ENCODE measurements at regions not wholly inside any gene's neighbourhood (a gene's known extent, or its start where the extent isn't known, plus 50 kb on each side); places are given as distances from the start of the nearest gene placed in this dataset.

GRCh38 chr9:11002705-11003104 is 389.9 kb upstream of the PTPRD start:
- H3K27me3 Mint-ChIP-seq: no peaks in the 10 kb centered on the region

GRCh38 chr9:11003836-11004235 is 391.0 kb upstream of the PTPRD start:
- no peaks in the 10 kb centered on the region for H3K27me3 Mint-ChIP-seq
- DNase-seq: no peak
- no peak overlapping the region for H3K4me3 Mint-ChIP-seq
- H3K27ac Mint-ChIP-seq: no peak overlapping the region
- peaks cover 12 to 14% of the 10 kb centered on the region in 2 donors for H3K9me3 Mint-ChIP-seq
- no peak for ATAC-seq
- no peaks in the 10 kb centered on the region for H3K4me1 Mint-ChIP-seq

More at GRCh38 chr9:11002705-11003104, 389.9 kb upstream of the PTPRD start:
- DNase-seq (no peak), ATAC-seq (no peak)
- H3K4me1 Mint-ChIP-seq: no peaks in the 10 kb centered on the region
- no peak overlapping the region for H3K4me3 Mint-ChIP-seq
- no peak overlapping the region for H3K27ac Mint-ChIP-seq
- peaks cover 7 to 8% of the 10 kb centered on the region in 2 donors for H3K9me3 Mint-ChIP-seq

- peaks cover 24 to 56% of the 10 kb centered on the region in 2 donors for H3K9me3 Mint-ChIP-seq
- no peaks in the 10 kb centered on the region for H3K4me1 Mint-ChIP-seq
These were observed 398.9 kb upstream of the PTPRD start for GRCh38 chr9:11011696-11012095.

DNA sequence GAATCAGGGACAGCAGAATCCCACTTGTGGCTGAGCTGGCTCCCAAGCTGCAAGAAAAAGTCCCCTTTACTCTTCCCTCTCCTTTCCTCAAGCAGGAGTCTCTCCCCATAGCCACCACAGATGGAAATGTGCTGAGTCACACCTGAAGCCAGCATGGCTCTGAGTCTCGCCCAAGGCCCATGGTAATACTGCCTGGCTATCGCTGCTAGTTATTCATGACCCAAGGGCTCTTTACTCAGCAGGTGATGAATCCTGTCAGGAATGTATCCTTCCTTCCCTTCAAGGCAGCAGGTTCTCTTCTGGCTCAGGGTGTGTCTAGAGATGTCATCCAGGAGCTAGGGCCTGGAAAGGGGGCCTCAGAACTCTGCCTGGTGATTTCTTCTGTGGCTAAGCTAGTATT is 403.3 kb upstream of the PTPRD start:
- H3K27me3 Mint-ChIP-seq: no peaks in the 10 kb centered on the region
- H3K4me1 Mint-ChIP-seq: no peaks in the 10 kb centered on the region
- H3K27ac Mint-ChIP-seq: no peak overlapping the region
- DNase-seq (no peak), ATAC-seq (no peak)
- H3K9me3 Mint-ChIP-seq: peaks cover 26 to 49% of the 10 kb centered on the region in 2 donors
- H3K4me3 Mint-ChIP-seq: no peak overlapping the region

More at GRCh38 chr9:11011696-11012095, 398.9 kb upstream of the PTPRD start:
- DNase-seq (no peak), ATAC-seq (no peak)
- Mint-ChIP-seq H3K4me3 (no peak overlapping the region), H3K27ac (no peak overlapping the region), H3K27me3 (no peaks in the 10 kb centered on the region)

- Mint-ChIP-seq H3K27me3 (no peaks in the 10 kb centered on the region), H3K27ac (no peak overlapping the region), H3K4me3 (no peak overlapping the region), H3K9me3 (peaks cover 5 to 23% of the 10 kb centered on the region in 2 donors), H3K4me1 (no peaks in the 10 kb centered on the region)
- ATAC-seq (no peak), DNase-seq (no peak)
These were observed 410.4 kb upstream of the PTPRD start for GRCh38 chr9:11023201-11023600.

GRCh38 chr9:11025775-11026174 is 413.0 kb upstream of the PTPRD start:
- Mint-ChIP-seq H3K27me3 (no peaks in the 10 kb centered on the region), H3K27ac (no peak overlapping the region), H3K4me1 (no peaks in the 10 kb centered on the region), H3K9me3 (peaks cover 4 to 19% of the 10 kb centered on the region in 2 donors), H3K4me3 (no peak overlapping the region)
- DNase-seq (no peak), ATAC-seq (no peak)

DNA sequence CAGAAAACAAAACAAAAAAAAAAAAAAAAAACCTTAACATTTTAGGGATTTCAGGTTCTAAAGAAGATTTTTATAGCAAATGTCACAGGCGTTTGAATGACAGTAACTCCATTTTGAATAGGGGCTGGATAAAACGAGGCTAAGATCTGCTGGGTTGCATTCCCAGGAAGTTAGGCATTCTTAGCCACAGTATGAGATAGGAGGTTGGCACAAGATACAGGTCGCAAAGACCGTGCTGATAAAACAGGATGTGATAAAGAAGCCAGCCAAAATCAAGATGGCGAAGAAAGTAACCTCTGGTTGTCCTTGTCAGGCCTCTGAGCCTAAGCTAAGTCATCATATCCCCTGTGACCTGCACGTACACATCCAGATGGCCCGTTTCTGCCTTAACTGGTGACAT is 425.6 kb upstream of the PTPRD start:
- Mint-ChIP-seq H3K4me3 (no peak overlapping the region), H3K27ac (no peak overlapping the region), H3K9me3 (peaks cover 8 to 26% of the 10 kb centered on the region in 2 donors), H3K27me3 (no peaks in the 10 kb centered on the region), H3K4me1 (no peaks in the 10 kb centered on the region)
- ATAC-seq (no peak), DNase-seq (no peak)

GRCh38 chr9:11039006-11039405 is 426.2 kb upstream of the PTPRD start:
- Mint-ChIP-seq H3K27me3 (no peaks in the 10 kb centered on the region), H3K9me3 (peaks cover 8 to 26% of the 10 kb centered on the region in 2 donors), H3K4me3 (no peak overlapping the region), H3K4me1 (no peaks in the 10 kb centered on the region), H3K27ac (no peak overlapping the region)
- ATAC-seq (no peak), DNase-seq (no peak)

GRCh38 chr9:11045589-11045988 is 432.8 kb upstream of the PTPRD start:
- H3K27me3 Mint-ChIP-seq: no peaks in the 10 kb centered on the region
- ATAC-seq: no peak
- H3K27ac Mint-ChIP-seq: no peak overlapping the region
- no peak overlapping the region for H3K4me3 Mint-ChIP-seq
- DNase-seq: no peak
- no peaks in the 10 kb centered on the region for H3K4me1 Mint-ChIP-seq
- peaks cover 15 to 21% of the 10 kb centered on the region in 2 donors for H3K9me3 Mint-ChIP-seq

DNA sequence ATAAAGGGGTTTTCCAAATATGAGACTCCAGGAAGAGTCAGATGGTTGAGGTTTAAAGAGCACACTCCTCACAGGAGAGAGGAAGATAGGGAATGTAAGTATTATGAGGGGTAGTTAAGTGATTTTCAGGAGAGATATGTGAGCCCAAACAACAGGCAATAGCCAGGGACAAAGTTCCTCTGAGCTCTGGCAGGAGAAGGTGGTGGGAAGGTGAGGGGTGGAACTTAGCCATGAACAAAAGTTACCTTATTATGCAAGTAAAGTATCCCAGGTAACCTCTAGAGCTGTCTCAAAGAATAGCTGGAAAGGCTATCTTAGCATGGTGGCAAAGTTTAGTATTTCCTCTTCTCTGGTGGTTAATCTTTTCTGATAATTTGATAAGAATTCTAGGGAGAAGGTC is 450.5 kb upstream of the PTPRD start:
- no peak for DNase-seq
- Mint-ChIP-seq H3K27ac (no peak overlapping the region), H3K9me3 (peaks cover 0 to 10% of the 10 kb centered on the region in 2 donors)

DNA sequence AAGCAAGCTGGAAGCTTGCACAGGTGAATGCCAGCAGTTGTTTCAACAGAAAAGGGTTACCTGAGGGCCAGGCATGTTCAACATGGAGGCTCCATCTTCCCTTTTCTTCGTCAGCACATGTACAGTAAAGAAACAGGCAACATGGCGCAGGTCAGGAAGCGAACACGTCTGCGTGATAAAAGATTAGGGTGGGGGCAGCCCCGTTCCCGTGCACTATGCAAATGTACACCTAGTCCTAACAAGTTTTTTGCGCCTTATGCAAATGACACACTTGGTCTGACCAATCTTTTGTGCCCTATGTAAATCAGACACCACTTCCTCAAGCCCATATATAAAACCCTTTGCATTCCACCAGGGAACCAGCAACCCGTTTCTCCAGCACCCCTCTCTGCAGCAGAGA is 452.1 kb upstream of the PTPRD start:
- Mint-ChIP-seq H3K27me3 (no peaks in the 10 kb centered on the region), H3K27ac (no peak overlapping the region), H3K4me1 (no peaks in the 10 kb centered on the region), H3K4me3 (no peak overlapping the region), H3K9me3 (peaks cover 0 to 5% of the 10 kb centered on the region in 2 donors)
- DNase-seq (no peak), ATAC-seq (no peak)

More for the DNA sequence above, 450.5 kb upstream of the PTPRD start:
- H3K27me3 Mint-ChIP-seq: no peaks in the 10 kb centered on the region
- H3K4me1 Mint-ChIP-seq: no peaks in the 10 kb centered on the region
- no peak overlapping the region for H3K4me3 Mint-ChIP-seq
- no peak for ATAC-seq

DNA sequence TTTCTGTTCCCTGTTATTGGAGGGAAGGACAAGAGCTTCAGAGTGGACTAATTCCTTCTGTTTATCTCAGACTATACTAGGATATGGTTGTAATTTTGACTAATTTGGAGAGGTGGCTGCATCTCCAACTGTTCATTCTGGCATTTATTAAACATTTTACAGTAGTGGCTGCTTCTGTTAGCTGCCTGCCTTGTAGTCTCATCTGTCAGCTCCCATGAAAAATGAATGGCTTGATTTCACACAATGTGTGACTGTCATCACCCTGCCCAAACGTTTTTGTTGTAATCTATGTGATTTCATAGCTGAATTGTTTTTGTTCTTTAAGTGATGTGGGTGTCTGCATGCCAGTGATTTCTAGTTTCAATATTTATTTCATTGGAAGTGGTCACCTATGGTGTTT is 459.4 kb upstream of the PTPRD start:
- H3K27ac Mint-ChIP-seq: no peak overlapping the region
- no peaks in the 10 kb centered on the region for H3K4me1 Mint-ChIP-seq
- DNase-seq: no peak
- no peaks in the 10 kb centered on the region for H3K27me3 Mint-ChIP-seq
- peaks cover 7 to 14% of the 10 kb centered on the region in 2 donors for H3K9me3 Mint-ChIP-seq
- H3K4me3 Mint-ChIP-seq: no peak overlapping the region
- no peak for ATAC-seq

DNA sequence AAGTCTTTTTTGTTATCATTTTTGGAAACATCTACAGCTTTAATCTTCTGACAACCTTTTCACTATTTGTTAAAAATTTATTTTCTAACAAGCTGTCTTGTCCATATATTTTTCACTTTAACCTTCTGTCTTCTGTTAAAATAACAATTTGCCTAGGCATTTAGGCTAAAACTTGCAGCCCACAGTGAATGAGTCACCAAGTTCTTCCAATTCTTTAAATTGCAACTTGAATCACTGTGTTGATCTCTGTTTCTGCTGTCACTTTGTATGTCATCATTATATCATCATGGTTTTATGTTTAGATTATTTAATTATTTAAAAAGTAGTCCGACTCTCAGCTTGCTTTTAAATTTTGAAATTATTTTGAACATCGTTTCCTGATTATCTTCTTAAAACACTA is 473.8 kb upstream of the PTPRD start:
- Mint-ChIP-seq H3K4me1 (no peaks in the 10 kb centered on the region), H3K27me3 (no peaks in the 10 kb centered on the region)

GRCh38 chr9:11088821-11089374 is 476.1 kb upstream of the PTPRD start:
- Mint-ChIP-seq H3K9me3 (peaks cover 2 to 4% of the 10 kb centered on the region in 2 donors), H3K27me3 (no peaks in the 10 kb centered on the region), H3K4me1 (no peaks in the 10 kb centered on the region), H3K27ac (no peak overlapping the region), H3K4me3 (no peak overlapping the region)
- no peak for ATAC-seq
- DNase-seq: no peak

More for the DNA sequence above, 473.8 kb upstream of the PTPRD start:
- H3K27ac Mint-ChIP-seq: no peak overlapping the region
- no peak for DNase-seq
- no peaks in the 10 kb centered on the region for H3K9me3 Mint-ChIP-seq
- ATAC-seq: no peak
- no peak overlapping the region for H3K4me3 Mint-ChIP-seq

DNA sequence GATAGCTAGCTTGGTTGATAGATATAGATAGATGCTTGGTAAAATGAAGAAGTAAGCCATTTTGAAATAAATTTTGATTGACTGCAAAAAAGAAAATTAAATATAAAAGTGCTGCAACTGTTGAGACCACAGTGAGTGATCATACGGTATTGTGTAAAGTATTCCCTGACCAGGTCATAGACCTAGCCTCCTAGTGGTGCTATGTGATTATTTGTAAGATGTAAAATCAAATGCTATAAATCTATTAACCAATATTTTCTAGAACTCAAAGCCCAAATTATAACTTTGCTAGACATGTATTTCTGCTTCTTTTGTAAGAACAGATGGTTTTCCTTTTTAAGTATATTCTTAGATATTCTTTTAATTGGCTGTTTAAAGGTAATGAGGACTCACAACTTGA is 480.2 kb upstream of the PTPRD start:
- no peak overlapping the region for H3K4me3 Mint-ChIP-seq
- H3K27me3 Mint-ChIP-seq: no peaks in the 10 kb centered on the region
- DNase-seq (no peak), ATAC-seq (no peak)
- H3K9me3 Mint-ChIP-seq: peaks cover 5 to 19% of the 10 kb centered on the region in 2 donors
- H3K27ac Mint-ChIP-seq: no peak overlapping the region
- no peaks in the 10 kb centered on the region for H3K4me1 Mint-ChIP-seq

GRCh38 chr9:11097020-11097419 is 484.2 kb upstream of the PTPRD start:
- Mint-ChIP-seq H3K27ac (no peak overlapping the region), H3K27me3 (no peaks in the 10 kb centered on the region), H3K4me1 (no peaks in the 10 kb centered on the region), H3K9me3 (peaks cover 20 to 29% of the 10 kb centered on the region in 2 donors), H3K4me3 (no peak overlapping the region)
- DNase-seq: no peak
- ATAC-seq: no peak

GRCh38 chr9:11103525-11103924 is 490.7 kb upstream of the PTPRD start:
- H3K9me3 Mint-ChIP-seq: peaks cover 16 to 30% of the 10 kb centered on the region in 2 donors
- no peaks in the 10 kb centered on the region for H3K4me1 Mint-ChIP-seq
- H3K27ac Mint-ChIP-seq: no peak overlapping the region
- no peak for DNase-seq
- no peak overlapping the region for H3K4me3 Mint-ChIP-seq
- no peak for ATAC-seq
- H3K27me3 Mint-ChIP-seq: no peaks in the 10 kb centered on the region

All from stimulated activated naive CD8-positive, alpha-beta T cell treated with anti-CD3 and anti-CD28 coated beads, Interleukin-15, amount 100 ng/mL, for 72 hours (primary cell).